Dendritic cell treated with granulocyte-macrophage colony-stimulating factor and Interleukin-4, amounts not matched to agents 40 ng/mL and 50 ng/mL, for 4 days (primary cell): ENCODE measurements at regions not wholly inside any gene's neighbourhood (a gene's known extent, or its start where the extent isn't known, plus 50 kb on each side); places are given as distances from the start of the nearest gene placed in this dataset.
"Not testable (repeated sequence)": the region's sequence is repeated elsewhere in the genome, so short reads cannot be mapped to it uniquely, and the experiment has no call there.

Experiments
- H3K27ac Mint-ChIP-seq: one replicate; pipeline ENCODE4 v1.8.0; 2022; ENCODE audit warnings: mild to moderate bottlenecking, mixed read lengths
- H3K27me3 Mint-ChIP-seq: one replicate; pipeline ENCODE4 v1.8.0; 2022; ENCODE audit warnings: mild to moderate bottlenecking, mixed read lengths
- H3K36me3 Mint-ChIP-seq: one replicate; pipeline ENCODE4 v1.8.0; 2022; ENCODE audit warnings: low read depth, mixed read lengths
- H3K4me1 Mint-ChIP-seq: one replicate; pipeline ENCODE4 v1.8.0; 2022; ENCODE audit warnings: low read depth, mixed read lengths
- H3K4me3 Mint-ChIP-seq: one replicate; pipeline ENCODE4 v1.8.0; 2022; ENCODE audit warnings: mild to moderate bottlenecking, moderate library complexity, mixed read lengths
- H3K9me3 Mint-ChIP-seq: one replicate; pipeline ENCODE4 v1.8.0; 2022; ENCODE audit warnings: mixed read lengths
- intact Hi-C: fragments of 100-400 bp; cut with micrococcal nuclease; formaldehyde crosslinking; loops from one replicate; pipeline ENCODE4 v1.15.0; 2022

DNA sequence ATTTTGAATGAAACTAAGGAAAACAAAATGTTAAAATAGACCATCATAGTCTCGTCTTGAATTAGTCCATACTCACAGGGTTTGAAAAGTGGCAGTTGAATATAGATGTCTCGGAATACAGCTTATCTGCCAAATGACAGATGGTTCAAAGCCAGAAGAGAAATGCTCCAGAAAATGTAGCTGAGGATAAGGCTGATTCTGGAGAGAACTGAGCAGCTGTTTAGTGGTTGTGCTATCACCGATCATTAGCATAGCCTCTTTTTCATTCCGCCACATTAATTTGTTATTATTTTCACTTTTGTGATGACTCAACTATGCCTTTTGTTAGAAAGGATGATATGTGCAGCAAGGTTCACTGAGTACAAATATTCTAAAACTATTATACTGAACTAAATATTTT lies 390.2 kb upstream of the MAN1A1 start:
- Mint-ChIP-seq H3K4me3 (no peak overlapping the region), H3K4me1 (peaks cover 5% of the 10 kb centered on the region), H3K9me3 (no peaks in the 10 kb centered on the region), H3K27ac (no peak overlapping the region), H3K27me3 (no peaks in the 10 kb centered on the region), H3K36me3 (no peaks in the 10 kb centered on the region)
- intact Hi-C loops, result loop anchor here (5.0 to 10.0 kb wide), 3 partner anchors 315 to 1568 kb away; no protein-coding TSS in a partner anchor

DNA sequence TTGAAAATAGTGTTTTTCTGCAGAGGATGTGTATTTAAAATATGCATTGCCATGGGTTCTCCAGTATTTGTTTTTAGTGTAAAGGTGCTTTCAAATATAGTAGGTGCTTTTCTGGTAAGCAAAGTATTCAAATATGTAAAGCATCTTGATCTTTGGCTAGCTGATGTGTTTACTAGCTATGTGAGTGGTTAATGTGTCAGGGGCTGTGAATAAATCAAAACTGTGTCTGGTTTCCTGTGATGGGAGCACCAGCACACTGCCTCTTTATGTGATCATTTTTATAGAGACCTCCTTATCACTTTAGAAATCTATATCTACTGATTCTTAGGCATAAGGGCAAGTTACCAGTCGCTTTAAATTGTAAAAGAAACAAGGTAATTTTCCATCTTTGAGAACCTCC lies 388.9 kb upstream of the MAN1A1 start:
- Mint-ChIP-seq H3K27me3 (no peaks in the 10 kb centered on the region), H3K9me3 (no peaks in the 10 kb centered on the region), H3K4me3 (no peak overlapping the region), H3K4me1 (peaks cover 5% of the 10 kb centered on the region), H3K36me3 (no peaks in the 10 kb centered on the region), H3K27ac (no peak overlapping the region)
- intact Hi-C loops, result no loop called here

DNA sequence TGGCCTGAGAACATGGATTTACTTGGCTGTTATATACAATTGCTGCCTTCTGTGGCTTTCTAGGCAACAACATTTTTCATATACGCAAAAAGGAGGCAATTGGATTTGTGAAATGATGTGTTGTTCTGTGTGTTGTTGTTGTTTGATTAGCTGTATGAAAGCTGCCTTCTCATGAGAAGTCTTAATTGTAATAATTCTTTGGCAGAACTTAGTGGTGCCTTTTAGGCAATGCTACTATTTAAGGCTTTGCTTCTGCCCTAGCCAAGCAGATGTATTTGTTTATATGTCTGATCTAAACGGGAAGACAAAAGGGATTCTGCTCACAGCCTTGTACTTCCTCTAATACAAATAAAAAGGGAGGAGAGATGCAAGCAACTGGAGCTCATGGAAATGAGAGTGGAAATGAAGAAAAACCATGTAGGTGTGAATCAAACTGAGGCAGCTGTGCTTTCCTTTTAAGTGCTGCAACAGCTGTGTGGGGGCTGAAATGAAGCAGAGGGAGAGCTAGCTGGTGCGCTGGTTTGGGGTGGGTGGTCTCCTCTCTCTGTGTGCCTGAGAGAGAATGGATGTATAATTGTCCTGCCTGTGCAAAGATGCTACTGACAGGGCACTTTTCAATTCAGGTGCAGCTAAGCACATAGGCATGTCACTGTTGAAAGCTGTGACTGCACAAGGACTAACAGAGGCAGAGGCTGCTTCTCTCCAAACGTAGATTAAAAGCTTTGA lies 386.9 kb upstream of the MAN1A1 start:
- H3K9me3 Mint-ChIP-seq, result no peaks in the 10 kb centered on the region
- no peaks in the 10 kb centered on the region for H3K27me3 Mint-ChIP-seq
- no peaks in the 10 kb centered on the region for H3K36me3 Mint-ChIP-seq
- H3K4me3 Mint-ChIP-seq, result no peak overlapping the region
- H3K27ac Mint-ChIP-seq, result no peak overlapping the region
- intact Hi-C loops, result no loop called here
- H3K4me1 Mint-ChIP-seq, result peaks cover 5% of the 10 kb centered on the region

DNA sequence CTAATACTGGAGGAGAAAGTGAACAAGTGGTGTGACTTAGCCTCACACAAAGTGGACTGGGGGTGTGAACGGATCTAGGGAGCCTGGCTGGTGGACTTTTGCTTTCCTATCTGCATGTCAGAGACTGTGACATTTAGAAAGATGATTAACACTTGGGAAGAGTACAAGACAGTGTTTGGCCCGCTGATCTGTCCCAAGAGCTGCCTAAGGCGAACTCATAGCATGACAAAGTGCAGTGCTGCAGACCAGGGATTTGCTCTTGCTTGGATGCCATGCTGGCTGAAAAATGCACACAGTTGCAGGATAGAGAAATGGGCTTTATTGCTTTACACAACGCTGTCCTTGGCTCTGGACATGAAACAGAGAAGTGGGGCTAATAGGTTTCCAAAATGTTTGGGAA lies 386.0 kb upstream of the MAN1A1 start:
- no peaks in the 10 kb centered on the region for H3K27me3 Mint-ChIP-seq

DNA sequence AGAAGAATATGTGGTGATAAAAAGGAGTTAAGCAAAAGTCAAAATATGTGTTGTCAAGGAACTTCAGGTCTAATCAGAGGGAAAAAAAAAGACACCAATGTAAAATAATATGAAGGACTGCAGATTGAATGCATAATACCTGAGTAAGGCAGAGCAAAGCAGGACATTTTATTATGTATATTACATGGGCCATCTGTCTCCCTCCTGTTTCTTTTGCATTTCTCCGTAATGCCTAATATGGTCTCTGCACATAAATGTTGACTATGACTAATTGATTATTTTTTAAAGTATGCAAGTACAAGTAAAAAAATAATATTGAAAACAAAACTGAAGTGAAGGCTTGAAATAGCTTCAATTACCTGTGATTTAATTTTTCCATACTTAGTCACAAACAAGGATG lies 384.7 kb upstream of the MAN1A1 start:
- Mint-ChIP-seq H3K4me3 (no peak overlapping the region), H3K4me1 (peaks cover 5% of the 10 kb centered on the region), H3K9me3 (no peaks in the 10 kb centered on the region), H3K27ac (no peak overlapping the region), H3K27me3 (no peaks in the 10 kb centered on the region), H3K36me3 (no peaks in the 10 kb centered on the region)
- intact Hi-C loops, result no loop called here

More for the DNA sequence above, 386.0 kb upstream of the MAN1A1 start:
- intact Hi-C loops, result no loop called here
- Mint-ChIP-seq H3K36me3 (no peaks in the 10 kb centered on the region), H3K4me3 (no peak overlapping the region), H3K4me1 (peaks cover 5% of the 10 kb centered on the region), H3K9me3 (no peaks in the 10 kb centered on the region), H3K27ac (no peak overlapping the region)

DNA sequence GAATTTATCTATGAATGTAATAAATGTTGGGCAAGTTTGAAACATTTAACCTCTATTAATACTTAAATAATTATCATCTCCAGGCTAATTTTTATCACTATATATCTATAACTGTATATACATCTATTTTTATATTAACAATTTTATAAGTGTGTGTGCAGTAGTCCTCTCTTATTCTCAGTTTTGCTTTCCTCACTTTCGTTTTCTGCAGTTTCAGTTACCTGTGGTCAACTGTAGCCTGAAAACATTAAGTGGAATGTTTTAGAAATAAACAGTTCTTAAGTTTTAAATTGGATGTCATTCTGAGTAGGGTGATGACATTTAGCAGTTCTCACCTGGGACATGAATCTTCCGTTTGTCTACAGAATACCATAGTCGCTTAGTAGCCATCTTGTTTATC lies 379.4 kb upstream of the MAN1A1 start:
- intact Hi-C loops, result no loop called here
- H3K9me3 Mint-ChIP-seq, result peaks cover 9% of the 10 kb centered on the region

DNA sequence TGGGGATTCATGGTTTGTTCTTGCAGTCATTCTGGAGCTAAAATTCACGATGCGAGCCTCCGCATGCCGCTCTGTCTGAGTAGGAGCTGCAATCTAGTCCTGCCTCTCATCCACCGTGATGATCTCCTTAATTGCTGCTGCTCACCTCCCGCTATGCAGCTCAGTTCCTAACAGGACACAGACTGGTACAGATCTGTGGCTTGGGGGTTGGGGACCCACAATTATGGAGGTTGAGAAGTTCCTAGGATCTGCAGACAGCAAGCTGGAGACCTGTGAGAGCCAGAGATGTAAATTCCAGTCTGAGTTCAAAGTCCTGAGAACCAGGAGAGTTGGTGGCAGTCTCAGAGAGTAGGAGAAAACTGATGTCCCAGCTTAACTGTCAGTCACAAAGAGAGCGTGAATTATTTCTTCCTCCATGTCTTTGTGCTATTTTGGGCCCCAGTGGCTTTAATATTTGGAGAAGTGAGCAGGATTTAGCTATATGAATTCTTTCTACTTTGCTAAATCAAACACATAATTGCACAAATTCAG lies 378.7 kb upstream of the MAN1A1 start:
- Mint-ChIP-seq H3K4me3 (no peak overlapping the region), H3K36me3 (no peaks in the 10 kb centered on the region), H3K27me3 (no peaks in the 10 kb centered on the region), H3K9me3 (peaks cover 9% of the 10 kb centered on the region), H3K4me1 (no peaks in the 10 kb centered on the region), H3K27ac (no peak overlapping the region)
- intact Hi-C loops, result no loop called here

More for the DNA sequence above, 379.4 kb upstream of the MAN1A1 start:
- H3K36me3 Mint-ChIP-seq, result no peaks in the 10 kb centered on the region
- H3K4me1 Mint-ChIP-seq, result no peaks in the 10 kb centered on the region
- no peak overlapping the region for H3K27ac Mint-ChIP-seq
- no peaks in the 10 kb centered on the region for H3K27me3 Mint-ChIP-seq
- no peak overlapping the region for H3K4me3 Mint-ChIP-seq

DNA sequence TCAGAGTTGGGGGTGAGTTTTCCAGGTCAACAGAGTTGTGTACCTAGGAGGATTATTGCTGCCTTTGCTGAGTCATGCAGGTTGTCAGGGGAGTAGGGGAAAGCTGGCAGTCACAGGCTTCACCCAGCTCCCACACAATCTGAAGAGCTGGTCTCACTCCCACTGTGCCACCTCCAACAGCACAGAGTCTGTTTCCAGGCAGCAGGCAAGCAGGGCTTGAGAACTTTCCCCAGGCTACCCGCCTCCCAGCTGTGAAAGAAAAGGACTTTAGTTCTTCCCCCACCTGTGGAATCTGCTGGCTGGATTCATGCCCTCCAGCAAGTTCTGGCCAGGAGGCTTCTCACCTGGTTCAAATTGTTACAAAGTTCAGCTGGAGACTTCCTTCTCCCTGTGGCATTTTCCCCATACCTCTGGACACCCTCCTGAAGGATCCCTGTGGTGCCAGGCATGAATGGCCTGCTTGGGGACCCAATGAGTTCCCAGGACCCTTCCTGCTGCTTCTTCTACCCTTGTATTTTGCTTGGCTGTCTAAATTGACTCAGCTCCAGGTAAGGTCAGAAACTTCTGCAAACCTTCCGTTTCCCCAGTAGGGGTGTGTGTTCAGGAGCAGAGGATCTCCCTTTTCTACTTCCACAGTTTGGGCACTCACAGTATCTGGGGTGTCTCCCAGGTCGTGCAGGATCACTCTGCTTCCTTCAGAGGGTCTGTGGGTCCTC lies 378.1 kb upstream of the MAN1A1 start:
- no peaks in the 10 kb centered on the region for H3K36me3 Mint-ChIP-seq
- no peak overlapping the region for H3K27ac Mint-ChIP-seq
- H3K4me1 Mint-ChIP-seq, result no peaks in the 10 kb centered on the region
- peaks cover 9% of the 10 kb centered on the region for H3K9me3 Mint-ChIP-seq
- H3K4me3 Mint-ChIP-seq, result no peak overlapping the region
- no peaks in the 10 kb centered on the region for H3K27me3 Mint-ChIP-seq
- intact Hi-C loops, result no loop called here

DNA sequence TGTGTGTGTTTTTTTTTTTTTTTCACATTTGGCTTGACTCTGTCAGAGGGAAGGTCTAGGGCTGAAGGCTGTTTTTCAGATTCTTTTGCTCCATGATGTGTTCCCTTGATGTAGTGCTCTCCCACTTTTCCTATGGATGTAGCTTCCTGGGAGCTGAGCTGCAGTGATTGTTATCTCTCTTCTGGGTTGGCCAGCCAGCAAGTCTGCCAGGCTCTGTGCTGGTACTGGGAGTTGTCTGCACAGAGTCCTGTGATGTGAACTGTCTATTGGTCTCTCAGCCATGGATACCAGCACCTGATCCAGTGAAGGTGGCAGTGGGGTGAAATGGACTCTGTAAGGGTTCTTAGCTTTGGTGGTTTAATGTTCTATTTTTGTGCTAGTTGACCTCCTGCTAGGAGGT lies 377.4 kb upstream of the MAN1A1 start:
- H3K36me3 Mint-ChIP-seq, H3K9me3 Mint-ChIP-seq, intact Hi-C loops, H3K27ac Mint-ChIP-seq, H3K27me3 Mint-ChIP-seq, H3K4me1 Mint-ChIP-seq, H3K4me3 Mint-ChIP-seq: not testable (repeated sequence)

DNA sequence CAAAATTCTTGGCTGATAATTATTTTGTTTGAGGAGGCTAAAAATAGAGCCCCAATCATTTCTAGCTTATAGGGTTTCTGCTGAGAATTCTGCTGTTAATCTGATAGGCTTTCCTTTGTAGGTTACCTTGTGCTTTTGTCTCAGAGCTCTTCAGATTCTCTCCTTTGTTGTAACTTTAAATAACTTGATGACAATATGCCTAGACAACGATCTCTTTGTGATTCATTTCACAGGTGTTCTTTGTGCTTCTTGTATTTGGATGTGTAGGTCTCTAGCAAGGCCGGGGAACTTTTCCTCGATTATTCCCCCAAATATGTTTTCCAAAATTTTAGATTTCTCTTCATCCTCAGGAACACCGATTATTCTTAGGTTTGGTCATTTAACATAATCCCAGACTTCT lies 376.5 kb upstream of the MAN1A1 start:
- Mint-ChIP-seq H3K4me3 (no peak overlapping the region), H3K36me3 (no peaks in the 10 kb centered on the region), H3K27ac (no peak overlapping the region), H3K4me1 (no peaks in the 10 kb centered on the region), H3K9me3 (peaks cover 9% of the 10 kb centered on the region), H3K27me3 (no peaks in the 10 kb centered on the region)
- intact Hi-C loops, result no loop called here

DNA sequence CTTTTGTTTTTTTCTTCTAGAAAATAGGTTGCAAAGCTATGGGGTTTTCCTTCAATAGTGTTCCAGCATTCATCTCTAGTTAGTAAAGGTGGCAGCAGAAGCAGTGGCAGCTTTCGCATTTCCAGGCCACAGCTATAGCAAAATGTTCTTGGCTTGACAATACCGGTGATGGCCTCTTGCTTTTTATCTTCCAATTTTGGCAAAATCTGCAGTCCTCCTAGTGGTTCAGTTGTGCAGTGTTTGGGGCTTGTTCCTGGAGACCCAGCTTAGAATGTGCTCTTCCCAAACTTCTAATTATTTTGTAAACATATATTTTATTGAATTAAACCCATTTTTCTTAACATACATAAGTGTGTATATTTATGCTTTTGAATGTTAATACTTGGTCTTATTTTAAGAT lies 370.6 kb upstream of the MAN1A1 start:
- no peak overlapping the region for H3K4me3 Mint-ChIP-seq
- no peak overlapping the region for H3K27ac Mint-ChIP-seq

DNA sequence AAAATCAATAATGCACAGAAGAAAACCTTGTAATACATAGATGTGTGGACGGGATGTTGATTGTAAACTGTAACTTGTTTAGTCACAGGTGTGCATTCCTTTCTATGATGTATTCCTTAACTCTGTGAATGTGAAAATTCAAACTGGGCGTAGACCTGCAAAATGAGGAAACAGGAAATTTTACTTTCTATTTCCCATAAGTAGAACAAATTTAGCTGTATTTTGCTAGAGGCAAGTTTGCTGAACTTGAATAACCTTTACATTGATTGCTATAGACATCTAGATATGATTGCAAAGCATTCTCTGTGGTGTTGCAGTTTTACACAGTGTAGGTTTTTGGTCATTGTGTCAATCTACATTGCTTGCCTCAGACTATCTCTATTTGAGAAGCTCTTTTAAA lies 368.4 kb upstream of the MAN1A1 start:
- Mint-ChIP-seq H3K27ac (no peak overlapping the region), H3K36me3 (no peaks in the 10 kb centered on the region), H3K4me3 (no peak overlapping the region), H3K27me3 (no peaks in the 10 kb centered on the region), H3K4me1 (peaks cover 10% of the 10 kb centered on the region), H3K9me3 (peaks cover 2% of the 10 kb centered on the region)
- intact Hi-C loops, result loop anchor here (10.0 kb wide), 1 partner anchor 363 kb away; no protein-coding TSS in a partner anchor

More for the DNA sequence above, 370.6 kb upstream of the MAN1A1 start:
- intact Hi-C loops, result no loop called here
- Mint-ChIP-seq H3K27me3 (no peaks in the 10 kb centered on the region), H3K36me3 (no peaks in the 10 kb centered on the region), H3K4me1 (peaks cover 10% of the 10 kb centered on the region), H3K9me3 (no peaks in the 10 kb centered on the region)

DNA sequence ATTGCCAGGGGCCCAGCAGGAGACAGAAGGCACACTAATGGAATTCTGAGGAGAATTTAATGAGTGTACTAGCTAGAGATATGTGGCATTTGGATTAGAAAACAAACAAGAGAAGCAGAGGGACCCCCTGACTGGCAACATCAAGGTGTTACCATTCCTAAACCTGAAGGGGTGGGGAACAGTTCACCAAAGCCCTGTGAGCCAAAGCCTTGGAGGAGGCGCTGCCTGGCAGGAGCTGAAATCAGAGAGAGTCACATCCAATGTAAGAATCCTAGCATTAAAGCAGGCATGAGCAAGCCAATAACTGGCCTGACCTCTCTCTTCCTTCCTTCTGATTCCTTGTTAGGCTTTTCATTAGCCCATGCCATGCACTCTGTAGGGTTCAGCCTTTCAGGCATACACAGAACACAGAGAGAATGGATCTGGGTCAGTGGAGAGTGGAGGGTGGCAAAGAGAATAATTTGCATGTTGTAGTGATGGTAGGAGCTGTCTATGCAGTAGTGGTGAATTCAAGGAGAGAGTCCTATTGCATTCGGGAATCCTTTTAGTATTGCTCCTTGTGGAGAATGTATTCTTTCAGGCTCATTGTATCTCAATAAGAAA lies 367.2 kb upstream of the MAN1A1 start:
- Mint-ChIP-seq H3K4me3 (no peak overlapping the region), H3K9me3 (peaks cover 10% of the 10 kb centered on the region), H3K27me3 (no peaks in the 10 kb centered on the region), H3K36me3 (no peaks in the 10 kb centered on the region), H3K4me1 (peaks cover 10% of the 10 kb centered on the region), H3K27ac (no peak overlapping the region)
- intact Hi-C loops, result loop anchor here (10.0 kb wide), 1 partner anchor 362 kb away; no protein-coding TSS in a partner anchor

DNA sequence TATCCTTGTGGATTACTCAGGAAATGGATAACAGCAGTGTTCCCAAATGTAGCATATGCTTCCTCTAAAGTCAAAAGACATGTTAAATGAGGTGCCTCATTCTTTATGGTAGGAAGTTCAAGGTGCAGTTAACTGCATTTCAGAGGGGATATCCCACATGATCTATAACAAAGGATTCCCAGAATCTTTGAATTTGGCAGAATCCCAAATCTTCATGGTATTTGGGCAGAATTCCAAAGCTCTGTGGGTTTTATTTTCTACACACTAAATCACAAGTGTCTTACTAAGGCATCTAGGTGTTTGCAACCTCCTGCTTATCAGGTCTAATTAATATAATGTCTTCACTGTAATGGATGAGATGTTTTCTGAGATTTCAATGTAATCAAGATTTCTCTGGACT lies 364.3 kb upstream of the MAN1A1 start:
- Mint-ChIP-seq H3K36me3 (no peaks in the 10 kb centered on the region), H3K4me1 (peaks cover 10% of the 10 kb centered on the region), H3K27me3 (no peaks in the 10 kb centered on the region), H3K27ac (no peak overlapping the region), H3K9me3 (peaks cover 10% of the 10 kb centered on the region), H3K4me3 (no peak overlapping the region)
- intact Hi-C loops, result loop anchor here (10.0 kb wide), 1 partner anchor 359 kb away; no protein-coding TSS in a partner anchor
